GM23338 (cell line): ENCODE measurements at regions not wholly inside any gene's neighbourhood (a gene's known extent, or its start where the extent isn't known, plus 50 kb on each side); places are given as distances from the start of the nearest gene placed in this dataset.

Experiments
- ATAC-seq: fragments of 200-7000 bp; cut with Tn5 transposase; 3 replicates; pipeline ENCODE4 v1.9.1; 2020
- DNase-seq: peaks from one replicate; pipeline ENCODE4 v3.0.0-alpha.2; 2015; ENCODE audit warnings: low spot score
- H2AFZ ChIP-seq: fragments of 200-600 bp; sonication (generic); 2 replicates; pipeline ENCODE4 v1.8.0; 2016; ENCODE audit warnings: antibody characterized with exemption, mild to moderate bottlenecking, moderate library complexity
- H3F3A ChIP-seq: fragments of 200-600 bp; sonication (generic); replicated peaks from 2 replicates; pipeline ENCODE4 v1.8.0; 2017; ENCODE audit warnings: antibody characterized with exemption, mixed run types, low read depth
- H3K27ac ChIP-seq: fragments of 200-600 bp; sonication (generic); 2 replicates; pipeline ENCODE4 v1.6.1; 2016; ENCODE audit warnings: low read depth
- H3K27me3 ChIP-seq: fragments of 200-600 bp; sonication (generic); 2 replicates; pipeline ENCODE4 v1.8.0; 2016; ENCODE audit warnings: mild to moderate bottlenecking, mixed run types, moderate library complexity; ENCODE audit not compliant: insufficient read depth
- H3K36me3 ChIP-seq: fragments of 200-600 bp; sonication (generic); 2 replicates; pipeline ENCODE4 v1.8.0; 2016; ENCODE audit warnings: mild to moderate bottlenecking; ENCODE audit not compliant: insufficient read depth
- H3K4me1 ChIP-seq: fragments of 200-600 bp; sonication (generic); 2 replicates; pipeline ENCODE4 v1.8.0; 2016; ENCODE audit warnings: mild to moderate bottlenecking, moderate library complexity; ENCODE audit not compliant: insufficient read depth
- H3K4me2 ChIP-seq: fragments of 200-600 bp; sonication (generic); 2 replicates; pipeline ENCODE4 v1.7.1; 2017; ENCODE audit warnings: mixed run types
- H3K4me3 ChIP-seq: fragments of 200-600 bp; sonication (generic); 2 replicates; pipeline ENCODE4 v1.6.1; 2016; ENCODE audit warnings: mixed run types
- H3K79me2 ChIP-seq: fragments of 200-600 bp; sonication (generic); replicated peaks from 2 replicates; pipeline ENCODE4 v1.8.0; 2017; ENCODE audit warnings: mild to moderate bottlenecking; ENCODE audit not compliant: insufficient read depth
- H3K9me2 ChIP-seq: fragments of 200-600 bp; sonication (generic); 2 replicates; pipeline ENCODE4 v1.8.0; 2017; ENCODE audit not compliant: insufficient read depth
- H4K20me1 ChIP-seq: fragments of 200-600 bp; sonication (generic); replicated peaks from 2 replicates; pipeline ENCODE4 v1.8.0; 2017; ENCODE audit warnings: mild to moderate bottlenecking; ENCODE audit not compliant: insufficient read depth
- H3K27ac Mint-ChIP-seq: 2 replicates; pipeline ENCODE4 v1.8.0; 2020; ENCODE audit warnings: inconsistent platforms, mild to moderate bottlenecking, moderate library complexity, mixed read lengths
- H3K27me3 Mint-ChIP-seq: 3 replicates; pipeline ENCODE4 v1.8.0; 2022; ENCODE audit warnings: low read depth, mild to moderate bottlenecking, moderate library complexity, mixed read lengths, inconsistent platforms; ENCODE audit not compliant: insufficient read depth, poor library complexity
- H3K36me3 Mint-ChIP-seq: 3 replicates; pipeline ENCODE4 v1.8.0; 2021; ENCODE audit warnings: low read depth, mild to moderate bottlenecking, inconsistent platforms, moderate library complexity, mixed read lengths
- H3K4me1 Mint-ChIP-seq: 3 replicates; pipeline ENCODE4 v1.8.0; 2020; ENCODE audit warnings: mild to moderate bottlenecking, inconsistent platforms, mixed read lengths
- H3K4me3 Mint-ChIP-seq: 3 replicates; pipeline ENCODE4 v1.8.0; 2021; ENCODE audit warnings: moderate library complexity, mild to moderate bottlenecking, inconsistent platforms, mixed read lengths
- H3K9me3 Mint-ChIP-seq: 3 replicates; pipeline ENCODE4 v1.8.0; 2020; ENCODE audit warnings: moderate library complexity, mild to moderate bottlenecking, inconsistent platforms, mixed read lengths
- CREB1 ChIP-seq: fragments of 250-450 bp; sonication (Bioruptor Pico); IDR thresholded peaks from 2 replicates; pipeline ENCODE4 v1.5.0; 2020; ENCODE audit warnings: low read depth, mild to moderate bottlenecking, moderate library complexity
- CTCF ChIP-seq, 2 experiments: fragments of 200-600 bp in 1 of 2; sonication (generic) in 1 of 2; conservative IDR thresholded peaks; 2 replicates each; pipeline versions ENCODE4 v1.5.1 to v1.6.1; 2016 to 2017; ENCODE audit warnings: antibody characterized with exemption in 2 of 2, low read depth in 2 of 2, mild to moderate bottlenecking in 2 of 2, moderate library complexity in 1 of 2
- EZH2 ChIP-seq: fragments of 200-600 bp; sonication (generic); IDR thresholded peaks from one replicate; pipeline ENCODE4 v1.8.0; 2017; ENCODE audit warnings: antibody characterized with exemption, mild to moderate bottlenecking, low read depth; ENCODE audit not compliant: unreplicated experiment
- EZH2phosphoT487 ChIP-seq: fragments of 200-600 bp; sonication (generic); IDR thresholded peaks from one replicate; pipeline ENCODE4 v1.8.1; 2018; ENCODE audit warnings: antibody characterized with exemption; ENCODE audit not compliant: unreplicated experiment
- NANOG ChIP-seq: IDR thresholded peaks from 2 replicates; pipeline ENCODE4 v1.6.1; 2016; ENCODE audit warnings: antibody characterized with exemption, borderline replicate concordance
- REST ChIP-seq: IDR thresholded peaks from one replicate; pipeline ENCODE4 v1.6.1; 2018; ENCODE audit warnings: antibody characterized with exemption; ENCODE audit not compliant: unreplicated experiment
- STAT1 ChIP-seq: IDR thresholded peaks from one replicate; pipeline ENCODE4 v1.6.1; 2016; ENCODE audit warnings: antibody characterized with exemption; ENCODE audit not compliant: unreplicated experiment
- ZNF114 ChIP-seq: fragments of 250-450 bp; sonication (Bioruptor Pico); IDR thresholded peaks from 2 replicates; pipeline ENCODE4 v1.5.0; 2020; ENCODE audit warnings: mild to moderate bottlenecking, moderate library complexity
- ZNF462 ChIP-seq: fragments of 250-450 bp; sonication (Bioruptor Pico); IDR thresholded peaks from 2 replicates; pipeline ENCODE4 v1.5.0; 2020; ENCODE audit warnings: mild to moderate bottlenecking, moderate library complexity

GRCh38 chr14:76274324-76274723 lies 101.6 kb upstream of the ESRRB start:
- no peaks in the 10 kb centered on the region for H3K27me3 ChIP-seq
- Mint-ChIP-seq H3K36me3 (no peaks in the 10 kb centered on the region), H3K4me3 (no peak overlapping the region), H3K4me1 (peaks cover 5% of the 10 kb centered on the region; the same call in 2 of the 3 replicates), H3K27me3 (peaks cover 4% of the 10 kb centered on the region), H3K27ac (no peak overlapping the region), H3K9me3 (no peaks in the 10 kb centered on the region; the same call in 2 of the 3 replicates)
- H3K4me3 ChIP-seq: no peak overlapping the region
- H3K4me1 ChIP-seq: no peaks in the 10 kb centered on the region
- no peak overlapping the region for H3K27ac ChIP-seq
- no peak overlapping the region for H2AFZ ChIP-seq
- H3K79me2 ChIP-seq: no peaks in the 10 kb centered on the region
- H3K36me3 ChIP-seq: no peaks in the 10 kb centered on the region
- no peaks in the 10 kb centered on the region for H3F3A ChIP-seq
- ATAC-seq: no peak
- no peak for DNase-seq
- H3K4me2 ChIP-seq: no peak overlapping the region
- peaks cover 8% of the 10 kb centered on the region; the same call in 1 of the 2 replicates for H3K9me2 ChIP-seq
- H4K20me1 ChIP-seq: no peaks in the 10 kb centered on the region
- TF ChIP-seq STAT1 (no peak), CREB1 (CRISPR knock-in tag) (no peak), CTCF (conservative IDR thresholded peaks at IDR 0.05; ENCODE audit: low read depth in 2 of 2) (no peak), ZNF114 (CRISPR knock-in tag) (no peak), REST (no peak), NANOG (no peak)

GRCh38 chr14:76277586-76278130 lies 98.3 kb upstream of the ESRRB start:
- H3K27me3 Mint-ChIP-seq: peaks cover under 1% of the 10 kb centered on the region
- no peak overlapping the region for H3K27ac ChIP-seq
- no peaks in the 10 kb centered on the region; the same call in 2 of the 3 replicates for H3K9me3 Mint-ChIP-seq
- no peak overlapping the region for H3K4me3 Mint-ChIP-seq
- no peaks in the 10 kb centered on the region; the same call in 2 of the 3 replicates for H3K4me1 Mint-ChIP-seq
- H4K20me1 ChIP-seq: no peaks in the 10 kb centered on the region
- no peaks in the 10 kb centered on the region for H3F3A ChIP-seq
- DNase-seq: no peak
- H3K4me2 ChIP-seq: no peak overlapping the region
- no peaks in the 10 kb centered on the region for H3K27me3 ChIP-seq
- no peaks in the 10 kb centered on the region for H3K36me3 ChIP-seq
- H2AFZ ChIP-seq: peak overlapping the region; percentile 78
- H3K4me1 ChIP-seq: no peaks in the 10 kb centered on the region
- H3K9me2 ChIP-seq: peaks cover 12% of the 10 kb centered on the region; the same call in 1 of the 2 replicates
- no peak overlapping the region for H3K27ac Mint-ChIP-seq
- no peaks in the 10 kb centered on the region for H3K79me2 ChIP-seq
- peak; percentile 34; the same call in 1 of the 3 replicates for ATAC-seq
- no peaks in the 10 kb centered on the region for H3K36me3 Mint-ChIP-seq
- no peak overlapping the region for H3K4me3 ChIP-seq
- no peak for TF ChIP-seq ZNF114 (CRISPR knock-in tag)
- TF ChIP-seq ZNF462: no peak
- TF ChIP-seq EZH2: no peak
- no peak for TF ChIP-seq EZH2phosphoT487
- no peak for TF ChIP-seq STAT1
